Tibial nerve (tissue), 4 donors: ENCODE measurements at regions not wholly inside any gene's neighbourhood (a gene's known extent, or its start where the extent isn't known, plus 50 kb on each side); places are given as distances from the start of the nearest gene placed in this dataset.

Source experiments
- DNase-seq, 2 donors: peaks; one replicate each; pipeline ENCODE4 v3.0.0-alpha.2; 2019; ENCODE audit warnings: low spot score in 2 of 2
- H3K27ac ChIP-seq, 4 donors: fragments of 200-600 bp; sonication (generic) in 3 of 4; one replicate each; pipeline ENCODE4 v1.5.1; 2017 to 2019; ENCODE audit warnings: mild to moderate bottlenecking in 1 of 4
- H3K27me3 ChIP-seq, 2 donors: fragments of 200-600 bp; sonication (generic) in 1 of 2; one replicate each; pipeline versions ENCODE4 v1.5.1 to v1.6.0; 2017 to 2019
- H3K36me3 ChIP-seq, 3 donors: fragments of 200-600 bp; sonication (generic); one replicate each; pipeline ENCODE4 v1.5.1; 2018 to 2019
- H3K4me1 ChIP-seq, 4 donors: fragments of 200-600 bp; sonication (generic) in 3 of 4; one replicate each; pipeline ENCODE4 v1.5.1; 2017 to 2019
- H3K4me3 ChIP-seq, 4 donors: fragments of 200-600 bp; sonication (generic) in 3 of 4; one replicate each; pipeline ENCODE4 v1.5.1; 2017 to 2019; ENCODE audit warnings: mild to moderate bottlenecking in 1 of 4, moderate library complexity in 1 of 4
- H3K9me3 ChIP-seq, 4 donors: fragments of 200-600 bp; sonication (generic) in 3 of 4; one replicate each; pipeline ENCODE4 v1.5.1; 2017 to 2019
- EP300 ChIP-seq, 2 donors: sonication (generic); formaldehyde crosslinking; IDR thresholded peaks; one replicate each; pipeline ENCODE4 v1.6.1; 2017; ENCODE audit warnings: antibody characterized with exemption in 2 of 2, mild to moderate bottlenecking in 1 of 2
- POLR2A ChIP-seq, 2 donors: fragments of 450-650 bp; IDR thresholded peaks; one replicate each; pipeline ENCODE4 v1.6.1; 2017; ENCODE audit warnings: antibody characterized with exemption in 2 of 2, mild to moderate bottlenecking in 2 of 2, moderate library complexity in 2 of 2
- WGBS, 2 donors: methylation state at CpG; one replicate each; pipeline ENCODE4 v1.1.5; 2018; 5-methylcytosine and 5-hydroxymethylcytosine counted together
- TF ChIP-seq, protein P1 (sequence below), 5 experiments: fragments of 200-600 bp in 3 of 5; fragments of 450-650 bp in 2 of 5; sonication (generic) in 3 of 5; IDR thresholded peaks; one replicate each; pipeline ENCODE4 v1.5.1; 2016 to 2019; ENCODE audit warnings: antibody characterized with exemption in 5 of 5, mild to moderate bottlenecking in 3 of 5, moderate library complexity in 2 of 5

DNA sequence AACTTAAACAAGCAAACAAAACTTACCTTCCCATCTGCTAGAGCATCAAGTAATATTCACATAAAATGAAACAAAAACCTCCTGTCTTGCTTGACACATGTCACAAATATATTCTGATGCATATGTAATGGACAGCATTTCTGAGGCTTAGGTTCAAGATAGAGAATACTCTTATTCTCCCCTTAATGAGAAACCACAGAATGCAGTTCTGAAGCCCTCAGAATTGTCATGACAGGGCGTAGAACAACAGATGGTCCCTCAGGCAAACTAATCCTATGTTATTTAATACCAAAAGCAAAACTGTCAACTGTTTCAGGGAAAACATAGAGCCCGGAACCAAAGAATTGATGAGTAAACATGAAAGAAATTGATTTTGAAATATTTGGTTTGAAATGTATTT, 229.9 kb upstream of the RIOK2 start:
- no peaks in the 10 kb centered on the region for H3K4me1 ChIP-seq
- H3K36me3 ChIP-seq: no peaks in the 10 kb centered on the region
- H3K4me3 ChIP-seq: no peak overlapping the region
- WGBS, 2 donors: 83 to 88% methylated on average over 2 of the region's 2 CpGs
- H3K9me3 ChIP-seq: peaks cover 0 to 4% (median 0%) of the 10 kb centered on the region in 4 donors
- TF ChIP-seq, protein P1, sequence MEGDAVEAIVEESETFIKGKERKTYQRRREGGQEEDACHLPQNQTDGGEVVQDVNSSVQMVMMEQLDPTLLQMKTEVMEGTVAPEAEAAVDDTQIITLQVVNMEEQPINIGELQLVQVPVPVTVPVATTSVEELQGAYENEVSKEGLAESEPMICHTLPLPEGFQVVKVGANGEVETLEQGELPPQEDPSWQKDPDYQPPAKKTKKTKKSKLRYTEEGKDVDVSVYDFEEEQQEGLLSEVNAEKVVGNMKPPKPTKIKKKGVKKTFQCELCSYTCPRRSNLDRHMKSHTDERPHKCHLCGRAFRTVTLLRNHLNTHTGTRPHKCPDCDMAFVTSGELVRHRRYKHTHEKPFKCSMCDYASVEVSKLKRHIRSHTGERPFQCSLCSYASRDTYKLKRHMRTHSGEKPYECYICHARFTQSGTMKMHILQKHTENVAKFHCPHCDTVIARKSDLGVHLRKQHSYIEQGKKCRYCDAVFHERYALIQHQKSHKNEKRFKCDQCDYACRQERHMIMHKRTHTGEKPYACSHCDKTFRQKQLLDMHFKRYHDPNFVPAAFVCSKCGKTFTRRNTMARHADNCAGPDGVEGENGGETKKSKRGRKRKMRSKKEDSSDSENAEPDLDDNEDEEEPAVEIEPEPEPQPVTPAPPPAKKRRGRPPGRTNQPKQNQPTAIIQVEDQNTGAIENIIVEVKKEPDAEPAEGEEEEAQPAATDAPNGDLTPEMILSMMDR (IDR thresholded peaks at IDR 0.05): no peak
- TF ChIP-seq EP300 (IDR thresholded peaks at IDR 0.05) (no peak), POLR2A (IDR thresholded peaks at IDR 0.05) (no peak)
- H3K27ac ChIP-seq: no peak overlapping the region
- H3K27me3 ChIP-seq: no peaks in the 10 kb centered on the region
- no peak for DNase-seq

DNA sequence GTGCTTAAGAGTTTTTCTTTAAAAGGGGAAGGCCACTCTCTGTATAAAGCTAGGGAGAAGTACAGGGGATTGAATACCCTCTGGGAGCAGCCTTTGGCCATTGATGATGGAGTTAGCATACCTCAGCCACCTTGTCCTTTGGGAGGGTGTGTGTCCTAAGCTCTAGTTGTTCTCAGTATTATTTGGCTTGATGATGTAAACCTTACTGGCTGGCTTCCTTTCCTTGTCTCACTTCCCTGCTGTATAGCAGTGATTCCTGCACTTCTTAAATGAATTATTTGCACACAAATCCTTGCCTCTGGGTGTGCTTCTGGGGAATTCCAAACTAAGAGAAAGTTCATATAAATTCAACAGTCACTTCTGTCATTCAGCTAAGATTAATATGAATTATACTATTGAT, 234.9 kb upstream of the RIOK2 start:
- DNase-seq: no peak
- no peak overlapping the region for H3K27ac ChIP-seq
- H3K27me3 ChIP-seq: no peaks in the 10 kb centered on the region
- no peaks in the 10 kb centered on the region for H3K36me3 ChIP-seq
- TF ChIP-seq POLR2A (IDR thresholded peaks at IDR 0.05) (no peak), EP300 (IDR thresholded peaks at IDR 0.05) (no peak)
- TF ChIP-seq, protein P1 (IDR thresholded peaks at IDR 0.05): no peak
- H3K9me3 ChIP-seq: no peaks in the 10 kb centered on the region
- no peak overlapping the region for H3K4me3 ChIP-seq
- peaks cover 0 to 5% (median 0%) of the 10 kb centered on the region in 4 donors for H3K4me1 ChIP-seq

DNA sequence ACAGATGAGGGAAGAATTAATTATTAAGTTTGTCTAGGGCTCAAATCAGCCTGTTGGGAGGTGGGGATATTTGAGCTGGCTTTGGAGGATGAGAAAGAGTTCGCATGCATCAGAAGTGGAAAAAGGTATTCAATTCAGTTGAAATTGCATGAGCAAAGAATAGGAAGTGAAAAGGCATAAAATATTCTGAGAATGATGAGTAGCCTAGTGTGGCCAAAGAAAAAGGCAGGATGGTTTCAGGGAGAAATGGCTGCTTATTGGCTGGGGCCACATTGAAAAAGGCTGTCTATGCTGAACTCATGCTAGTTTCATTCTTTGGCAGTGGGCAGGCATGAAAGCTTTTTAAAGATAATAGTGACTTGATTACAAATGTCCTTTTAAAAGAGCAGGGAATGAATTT, 235.4 kb upstream of the RIOK2 start:
- Histone ChIP-seq H3K27ac (no peak overlapping the region), H3K9me3 (no peaks in the 10 kb centered on the region), H3K4me3 (no peak overlapping the region), H3K4me1 (peaks cover 0 to 5% (median 0%) of the 10 kb centered on the region in 4 donors), H3K27me3 (no peaks in the 10 kb centered on the region), H3K36me3 (no peaks in the 10 kb centered on the region)
- no peak for DNase-seq
- TF ChIP-seq, protein P1 (IDR thresholded peaks at IDR 0.05): no peak
- WGBS, 2 donors: 4 to 41% methylated on average over 1 of the region's 1 CpG

DNA sequence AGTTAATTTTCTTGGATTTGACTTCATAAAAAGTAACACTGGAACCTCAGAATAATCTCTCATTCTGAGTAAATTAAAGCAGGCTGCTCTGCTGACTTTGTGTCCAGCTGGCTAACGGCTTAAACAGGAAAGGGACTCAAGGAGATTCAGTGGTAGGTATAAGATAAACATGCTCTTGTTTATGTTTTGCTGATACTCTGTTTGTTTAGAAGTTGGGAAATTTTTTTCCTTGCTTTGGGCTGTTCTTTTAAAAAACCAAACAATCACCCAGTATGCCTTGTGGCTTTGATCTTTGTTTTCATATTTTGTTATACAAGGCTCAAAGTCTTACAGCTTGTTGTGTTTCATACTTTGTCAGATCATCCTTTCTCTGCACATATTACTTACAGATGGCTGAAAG, 237.6 kb upstream of the RIOK2 start:
- WGBS, 2 donors: 22 to 34% methylated on average over 1 of the region's 1 CpG
- TF ChIP-seq EP300 (IDR thresholded peaks at IDR 0.05) (no peak), POLR2A (IDR thresholded peaks at IDR 0.05) (no peak)
- TF ChIP-seq, protein P1 (IDR thresholded peaks at IDR 0.05): no peak
- H3K27ac ChIP-seq: no peak overlapping the region

DNA sequence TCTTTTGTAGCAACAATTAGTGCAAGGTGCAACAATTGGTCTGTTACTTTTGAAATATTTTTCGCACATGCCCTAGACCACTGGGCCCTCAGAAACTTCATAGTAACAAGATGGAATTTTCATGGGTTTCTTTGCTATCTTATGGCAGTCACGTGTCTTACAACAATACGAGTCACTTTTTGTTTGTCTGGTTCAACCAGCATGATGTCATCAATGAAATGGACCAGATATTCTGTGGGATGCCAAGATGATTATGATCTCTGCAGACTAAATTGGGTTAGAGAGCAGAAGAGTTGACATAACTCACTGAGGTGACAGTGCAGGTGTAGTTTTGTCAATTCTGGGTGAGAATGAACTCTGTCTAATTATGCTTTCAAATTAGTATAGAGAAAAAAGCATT, 239.6 kb upstream of the RIOK2 start:
- no peak overlapping the region for H3K4me3 ChIP-seq
- TF ChIP-seq POLR2A (IDR thresholded peaks at IDR 0.05) (no peak), EP300 (IDR thresholded peaks at IDR 0.05) (no peak)
- TF ChIP-seq, protein P1 (IDR thresholded peaks at IDR 0.05): no peak
- no peak for DNase-seq
- H3K36me3 ChIP-seq: no peaks in the 10 kb centered on the region
- H3K27ac ChIP-seq: no peak overlapping the region
- no peaks in the 10 kb centered on the region for H3K9me3 ChIP-seq
- H3K4me1 ChIP-seq: peaks cover 0 to 5% (median 0%) of the 10 kb centered on the region in 4 donors
- WGBS, 2 donors: 77 to 82% methylated on average over 3 of the region's 3 CpGs
- H3K27me3 ChIP-seq: no peaks in the 10 kb centered on the region

More for the DNA sequence above, 237.6 kb upstream of the RIOK2 start:
- Histone ChIP-seq H3K9me3 (no peaks in the 10 kb centered on the region), H3K4me3 (no peak overlapping the region), H3K27me3 (no peaks in the 10 kb centered on the region), H3K36me3 (no peaks in the 10 kb centered on the region), H3K4me1 (peaks cover 0 to 5% (median 0%) of the 10 kb centered on the region in 4 donors)
- DNase-seq: no peak
